NOMO-1 treated with dmso at 0.1 percent for 144 hours (cell line): ENCODE measurements at regions not wholly inside any gene's neighbourhood (a gene's known extent, or its start where the extent isn't known, plus 50 kb on each side); places are given as distances from the start of the nearest gene placed in this dataset.
"Not testable (repeated sequence)": the region's sequence is repeated elsewhere in the genome, so short reads cannot be mapped to it uniquely, and the experiment has no call there.

Experiments
- DNase-seq: peaks from one replicate; lab custom pipeline; 2025; ENCODE audit not compliant: unreplicated experiment; lab: John Stamatoyannopoulos, UW

DNA sequence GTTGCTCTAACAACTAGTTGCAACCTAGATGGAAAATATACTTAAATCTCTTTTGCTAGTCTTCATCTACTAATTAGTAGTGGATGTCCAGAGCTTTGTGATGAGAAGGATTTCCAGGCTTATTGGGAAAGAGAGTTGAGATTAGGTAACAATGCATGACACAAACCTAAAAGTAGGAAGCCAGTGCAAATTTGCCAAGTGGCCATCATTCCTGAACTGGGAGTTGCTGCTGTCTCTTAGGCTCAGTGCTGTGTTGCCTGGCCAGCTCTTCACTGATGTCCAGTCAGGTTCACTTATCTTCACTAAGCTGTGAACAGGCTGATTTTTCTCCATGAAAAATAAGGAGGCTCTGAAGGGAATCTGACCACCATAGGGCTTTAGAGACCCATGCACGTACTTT lies 105.6 kb upstream of the AMOT start:
- DNase-seq: no peak

DNA sequence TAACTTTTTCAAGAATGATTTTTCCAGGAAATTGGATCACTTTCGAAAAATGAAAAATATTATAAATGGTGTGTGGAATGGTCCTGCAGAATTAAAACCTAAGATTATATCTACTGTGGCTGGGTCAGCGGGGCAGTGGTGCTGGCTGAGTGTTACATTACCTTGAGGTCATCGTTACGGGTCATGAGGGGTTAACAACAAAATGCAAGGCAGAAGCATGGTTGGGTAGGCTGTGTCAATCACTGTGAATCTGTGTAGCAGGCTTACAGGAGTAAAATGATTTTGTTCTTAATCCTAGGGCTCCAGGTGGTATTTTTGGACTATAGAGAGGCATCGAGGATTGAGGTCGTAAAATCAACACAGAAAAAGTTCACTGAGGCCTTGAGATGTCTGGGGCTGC lies 105.2 kb upstream of the AMOT start:
- no peak for DNase-seq

GRCh38 chrX:112941209-112941837 lies 100.7 kb upstream of the AMOT start:
- no peak for DNase-seq

- DNase-seq: no peak
Measured at GRCh38 chrX:112935029-112935428, 94.4 kb upstream of the AMOT start.

DNA sequence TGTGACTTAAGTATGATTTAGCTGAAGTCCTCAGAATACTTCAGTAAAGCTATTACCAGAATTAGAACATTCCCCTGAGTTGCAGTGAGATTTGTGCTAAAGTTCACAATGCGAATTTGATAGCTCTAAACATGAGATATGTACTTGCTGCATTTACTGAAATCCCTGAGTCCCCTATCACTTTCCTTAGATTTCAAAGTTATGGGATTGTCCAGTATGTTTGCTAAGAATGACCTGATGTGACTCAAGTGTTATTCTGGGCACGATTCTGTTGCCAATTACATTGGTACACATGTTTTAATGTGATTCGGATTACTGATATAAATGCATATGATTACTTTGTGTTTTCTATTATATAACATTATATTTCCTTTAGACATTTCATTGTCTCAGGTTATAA lies 91.3 kb upstream of the AMOT start:
- no peak for DNase-seq

GRCh38 chrX:112931478-112931877 lies 90.8 kb upstream of the AMOT start:
- DNase-seq: no peak

- not testable (repeated sequence) for DNase-seq
Measured at GRCh38 chrX:112923381-112923780, 82.8 kb upstream of the AMOT start.

DNA sequence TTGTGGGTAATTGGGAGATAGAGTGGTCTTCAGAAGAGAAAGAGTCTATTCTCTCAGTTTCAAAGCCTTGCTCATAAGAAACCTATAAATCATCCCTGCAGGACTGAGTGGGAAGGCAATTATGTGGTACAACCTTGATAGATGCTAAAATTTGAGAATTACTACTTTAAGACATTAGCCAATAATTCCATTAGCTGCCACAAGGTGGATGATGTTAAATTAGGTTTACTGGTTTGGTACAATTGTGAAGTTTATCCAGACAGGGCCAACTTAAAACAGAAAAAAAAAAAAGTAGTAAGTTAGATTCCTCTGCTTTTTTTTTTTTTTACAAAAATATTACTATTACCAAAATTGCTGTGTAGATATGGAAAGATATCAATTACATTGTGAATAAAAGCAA lies 73.2 kb upstream of the AMOT start:
- no peak for DNase-seq

DNA sequence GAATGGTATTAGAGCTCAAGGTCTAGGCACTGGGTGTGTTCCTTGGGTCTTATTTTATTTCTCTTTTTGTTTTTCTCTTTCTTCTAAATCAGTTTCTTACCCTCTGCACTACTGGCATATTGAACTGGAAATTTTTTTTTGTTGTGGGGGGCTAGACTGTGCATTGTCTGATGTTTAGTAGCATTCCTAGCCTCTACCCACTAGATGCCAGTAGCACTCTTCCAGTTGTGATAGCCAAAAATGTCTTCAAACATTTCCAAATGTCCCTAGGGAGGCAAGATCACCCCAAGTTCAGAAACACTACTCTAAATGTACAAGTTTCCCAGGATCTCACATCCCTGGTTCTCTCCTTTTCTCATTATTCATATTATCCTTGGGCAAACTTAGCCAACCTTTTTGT lies 69.8 kb upstream of the AMOT start:
- DNase-seq: no peak

DNA sequence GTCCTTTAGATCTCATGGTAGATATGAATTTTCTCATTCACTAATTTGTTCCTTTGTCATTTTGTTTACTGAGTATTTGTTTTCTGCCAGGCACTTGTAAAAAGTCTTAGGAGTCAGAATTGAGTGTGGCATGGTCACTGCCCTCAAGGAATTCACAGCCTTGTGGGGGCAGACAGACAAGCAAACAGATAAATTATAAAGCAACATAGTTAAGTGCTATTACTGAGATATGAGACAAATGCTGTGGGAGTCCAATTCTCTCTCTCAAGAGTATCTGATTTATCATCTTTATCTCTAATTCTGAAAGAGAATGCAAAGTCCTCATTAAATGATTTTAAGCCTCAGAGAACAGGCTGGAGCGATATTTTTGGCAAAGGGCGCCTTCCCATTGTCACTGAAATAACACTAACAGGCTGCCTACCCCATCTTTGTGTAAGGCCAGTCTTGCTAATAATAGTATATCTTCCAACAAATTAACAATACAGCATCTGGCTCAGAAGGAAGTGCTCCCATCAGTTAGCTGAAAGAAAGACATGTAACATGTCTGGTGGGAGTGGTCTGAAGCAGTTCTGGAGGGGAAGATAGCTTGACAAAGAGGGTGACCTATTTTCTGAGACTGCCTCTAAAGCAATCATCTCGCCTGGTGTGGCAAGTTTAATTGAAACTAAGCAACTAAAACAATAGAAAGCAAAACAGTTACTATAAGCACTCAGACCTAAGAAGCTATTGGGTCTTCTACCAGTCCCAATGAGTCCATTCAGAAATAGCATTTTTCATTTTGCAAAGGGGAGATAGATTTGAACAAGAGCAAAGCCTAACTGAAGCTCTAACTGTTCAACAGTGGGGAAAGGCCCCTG lies 61.5 kb upstream of the AMOT start:
- DNase-seq: no peak

- no peak for DNase-seq
Measured at GRCh38 chrX:112896051-112896450, 55.4 kb upstream of the AMOT start.
